H9 (cell line): ENCODE measurements at regions not wholly inside any gene's neighbourhood (a gene's known extent, or its start where the extent isn't known, plus 50 kb on each side); places are given as distances from the start of the nearest gene placed in this dataset.

Experiments used
- DNase-seq: peaks from one replicate; pipeline ENCODE4 v3.0.0-alpha.2; 2017
- H2AFZ ChIP-seq: one replicate; pipeline ENCODE4 v1.6.1; 2013; ENCODE audit warnings: mild to moderate bottlenecking, low read length, control low read depth, moderate library complexity
- H2AK5ac ChIP-seq: 2 replicates; pipeline ENCODE4 v1.6.1; 2013; ENCODE audit warnings: low read length, control low read depth, mixed read lengths; ENCODE audit not compliant: insufficient read length
- H2BK120ac ChIP-seq: one replicate; pipeline ENCODE4 v1.6.1; 2013; ENCODE audit warnings: low read depth, mild to moderate bottlenecking, low read length, control low read depth, inconsistent platforms; ENCODE audit not compliant: poor library complexity, severe bottlenecking
- H2BK12ac ChIP-seq: 2 replicates; pipeline ENCODE4 v1.6.1; 2013; ENCODE audit warnings: low read length, control low read depth, mixed read lengths, low read depth; ENCODE audit not compliant: insufficient read length
- H2BK15ac ChIP-seq: 2 replicates; pipeline ENCODE4 v1.6.1; 2013; ENCODE audit warnings: low read depth, low read length, control low read depth
- H2BK20ac ChIP-seq: one replicate; pipeline ENCODE4 v1.6.1; 2013; ENCODE audit warnings: low read depth, mild to moderate bottlenecking, low read length, control low read depth, inconsistent platforms; ENCODE audit not compliant: poor library complexity, severe bottlenecking
- H2BK5ac ChIP-seq: 2 replicates; pipeline ENCODE4 v1.6.1; 2013; ENCODE audit warnings: low read length, control low read depth, mixed read lengths; ENCODE audit not compliant: insufficient read length
- H3K14ac ChIP-seq: 2 replicates; pipeline ENCODE4 v1.6.1; 2013; ENCODE audit warnings: low read length, control low read depth; ENCODE audit not compliant: insufficient read depth
- H3K18ac ChIP-seq: 2 replicates; pipeline ENCODE4 v1.6.1; 2013; ENCODE audit warnings: low read depth, mild to moderate bottlenecking, mixed read lengths, low read length, control low read depth; ENCODE audit not compliant: insufficient read length
- H3K23ac ChIP-seq: 2 replicates; pipeline ENCODE4 v1.6.1; 2013; ENCODE audit warnings: low read length, control low read depth, mixed read lengths, low read depth; ENCODE audit not compliant: insufficient read length
- H3K23me2 ChIP-seq: 2 replicates; pipeline ENCODE4 v1.6.1; 2013; ENCODE audit warnings: low read depth, mild to moderate bottlenecking, mixed read lengths, low read length, control low read depth; ENCODE audit not compliant: insufficient read length, poor library complexity, severe bottlenecking
- H3K27ac ChIP-seq: 2 replicates; pipeline ENCODE4 v1.5.1; 2013; ENCODE audit warnings: low read length, control low read depth, mixed read lengths, low read depth; ENCODE audit not compliant: insufficient read length
- H3K27me3 ChIP-seq: 2 replicates; pipeline ENCODE4 v1.6.1; 2013; ENCODE audit warnings: low read length, control low read depth, inconsistent platforms; ENCODE audit not compliant: insufficient read depth
- H3K4ac ChIP-seq: 2 replicates; pipeline ENCODE4 v1.6.1; 2013; ENCODE audit warnings: low read depth, mild to moderate bottlenecking, control low read depth, inconsistent platforms, low read length, moderate library complexity
- H3K4me1 ChIP-seq: 2 replicates; pipeline ENCODE4 v1.6.1; 2013; ENCODE audit warnings: low read length, control low read depth, inconsistent platforms; ENCODE audit not compliant: insufficient read depth
- H3K4me2 ChIP-seq: 2 replicates; pipeline ENCODE4 v1.6.1; 2013; ENCODE audit warnings: low read length, control low read depth, mixed read lengths; ENCODE audit not compliant: insufficient read length, insufficient read depth
- H3K56ac ChIP-seq: 2 replicates; pipeline ENCODE4 v1.6.1; 2013; ENCODE audit warnings: low read depth, mild to moderate bottlenecking, mixed read lengths, low read length, control low read depth; ENCODE audit not compliant: insufficient read length
- H3K79me1 ChIP-seq: 2 replicates; pipeline ENCODE4 v1.6.1; 2013; ENCODE audit warnings: low read depth, mild to moderate bottlenecking, moderate library complexity, low read length, control low read depth, inconsistent platforms; ENCODE audit not compliant: insufficient read depth, poor library complexity, severe bottlenecking
- H3K79me2 ChIP-seq: 2 replicates; pipeline ENCODE4 v1.6.1; 2013; ENCODE audit warnings: low read length, control low read depth, inconsistent platforms; ENCODE audit not compliant: insufficient read depth
- H3K9ac ChIP-seq: 2 replicates; pipeline ENCODE4 v1.6.1; 2013; ENCODE audit warnings: low read length, control low read depth, mixed read lengths; ENCODE audit not compliant: insufficient read length; ENCODE audit errors: extremely low read depth
- H3K9me3 ChIP-seq: one replicate; pipeline ENCODE4 v1.6.1; 2013; ENCODE audit warnings: low read depth, low read length, inconsistent platforms; ENCODE audit not compliant: control insufficient read depth
- H3T11ph ChIP-seq: one replicate; pipeline ENCODE4 v1.6.1; 2013; ENCODE audit warnings: mild to moderate bottlenecking, low read length, control low read depth, inconsistent platforms
- H4K20me1 ChIP-seq: one replicate; pipeline ENCODE4 v1.6.1; 2013; ENCODE audit not compliant: control insufficient read depth, insufficient read length, insufficient read depth
- H4K5ac ChIP-seq: 2 replicates; pipeline ENCODE4 v1.6.1; 2013; ENCODE audit warnings: low read depth, mild to moderate bottlenecking, mixed read lengths, low read length, control low read depth; ENCODE audit not compliant: insufficient read length
- H4K8ac ChIP-seq: replicated peaks from 2 replicates; pipeline ENCODE4 v1.6.1; 2013; ENCODE audit warnings: low read length, control low read depth, mixed read lengths, low read depth; ENCODE audit not compliant: insufficient read length
- H4K91ac ChIP-seq: 2 replicates; pipeline ENCODE4 v1.6.1; 2013; ENCODE audit warnings: low read depth, mild to moderate bottlenecking, moderate library complexity, mixed read lengths, low read length, control low read depth; ENCODE audit not compliant: insufficient read length
- H3K27ac Mint-ChIP-seq, 3 experiments: 2 replicates in 2 of 3; 3 replicates in 1 of 3; pipeline ENCODE4 v1.8.0; 2020 to 2021; ENCODE audit warnings: mixed read lengths in 3 of 3, mild to moderate bottlenecking in 1 of 3, moderate library complexity in 1 of 3
- H3K27me3 Mint-ChIP-seq: 2 replicates; pipeline ENCODE4 v1.8.0; 2021; ENCODE audit warnings: low read depth, mild to moderate bottlenecking, moderate library complexity, mixed read lengths
- H3K36me3 Mint-ChIP-seq, 3 experiments: 2 replicates in 2 of 3; 3 replicates in 1 of 3; pipeline ENCODE4 v1.8.0; 2020 to 2021; ENCODE audit warnings: low read depth in 3 of 3, mixed read lengths in 3 of 3; ENCODE audit not compliant: insufficient read depth in 1 of 3
- H3K4me1 Mint-ChIP-seq, 2 experiments: 2 replicates each; pipeline ENCODE4 v1.8.0; 2020; ENCODE audit warnings: mixed read lengths in 2 of 2
- H3K4me3 Mint-ChIP-seq, 2 experiments: 2 replicates in 1 of 2; 3 replicates in 1 of 2; pipeline ENCODE4 v1.8.0; 2020 to 2021; ENCODE audit warnings: mild to moderate bottlenecking in 2 of 2, mixed read lengths in 2 of 2, moderate library complexity in 1 of 2
- H3K9me3 Mint-ChIP-seq, 2 experiments: 2 replicates in 1 of 2; 3 replicates in 1 of 2; pipeline ENCODE4 v1.8.0; 2020; ENCODE audit warnings: mild to moderate bottlenecking in 2 of 2, mixed read lengths in 2 of 2, moderate library complexity in 1 of 2
- WGBS: extraction: QIAGEN DNeasy Blood & Tissue Kit; methylation state at CpG from one replicate; pipeline ENCODE4 v1.1.7; 2013; ENCODE audit warnings: missing lambda C conversion rate, low lambda C conversion rate, mixed read lengths; ENCODE audit not compliant: insufficient read length; ENCODE audit errors: extremely low coverage; 5-methylcytosine and 5-hydroxymethylcytosine counted together
- TF ChIP-seq, protein P1 (sequence below): fragments of 200-600 bp; sonication (generic); conservative IDR thresholded peaks from 3 replicates; pipeline ENCODE4 v1.8.0; 2021; ENCODE audit warnings: antibody characterized with exemption, mild to moderate bottlenecking

DNA sequence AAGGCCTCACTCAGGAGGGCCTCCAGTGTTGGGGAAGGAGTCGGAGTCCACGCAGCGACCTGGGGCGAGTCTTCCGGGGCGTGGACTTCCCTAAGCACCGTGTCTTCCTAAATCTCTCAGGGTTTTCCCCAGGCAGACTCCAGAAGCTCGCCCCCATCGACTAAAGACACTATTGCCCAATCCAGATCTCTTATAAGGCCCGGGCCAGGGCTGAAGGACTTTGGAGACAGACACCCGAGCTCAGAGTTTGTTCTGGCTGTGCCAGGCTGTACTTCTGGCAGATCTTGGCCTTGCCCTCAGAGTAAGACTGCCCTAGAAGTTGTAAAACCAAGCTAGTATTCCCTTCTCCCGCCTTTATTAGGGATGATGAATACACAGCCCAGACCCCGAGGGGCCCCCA is 191.4 kb downstream of the BUD13 start:
- Histone ChIP-seq H2BK12ac (no peak overlapping the region), H3K27me3 (peaks cover 47% of the 10 kb centered on the region), H3K23me2 (peaks cover 8% of the 10 kb centered on the region), H3K9ac (no peak overlapping the region), H3K18ac (no peak overlapping the region), H2BK5ac (no peak overlapping the region), H3K4me1 (0 out of 2 replicates have a peak, but pooled peaks cover 3% of the 10 kb centered on the region), H3K4me2 (peak overlapping the region; percentile 51), H3K4ac (no peak overlapping the region), H2AFZ (no peak overlapping the region), H2BK120ac (no peak overlapping the region), H3K23ac (no peak overlapping the region), H2BK20ac (no peak overlapping the region), H3K79me2 (no peaks in the 10 kb centered on the region), H3T11ph (no peak overlapping the region), H4K5ac (no peak overlapping the region), H3K9me3 (no peaks in the 10 kb centered on the region), H3K56ac (no peak overlapping the region), H2AK5ac (no peak overlapping the region), H4K91ac (no peak overlapping the region), H3K14ac (no peak overlapping the region), H3K27ac (no peak overlapping the region), H4K20me1 (no peaks in the 10 kb centered on the region), H2BK15ac (no peak overlapping the region), H4K8ac (no peak overlapping the region), H3K79me1 (no peaks in the 10 kb centered on the region)
- no CpG with 5 or more reads among the region's 13 CpGs for WGBS
- peaks cover 0 to 2% (median 0%) of the 10 kb centered on the region in 3 experiments; a peak in 1 of 7 replicates for H3K36me3 Mint-ChIP-seq
- TF ChIP-seq, protein P1, sequence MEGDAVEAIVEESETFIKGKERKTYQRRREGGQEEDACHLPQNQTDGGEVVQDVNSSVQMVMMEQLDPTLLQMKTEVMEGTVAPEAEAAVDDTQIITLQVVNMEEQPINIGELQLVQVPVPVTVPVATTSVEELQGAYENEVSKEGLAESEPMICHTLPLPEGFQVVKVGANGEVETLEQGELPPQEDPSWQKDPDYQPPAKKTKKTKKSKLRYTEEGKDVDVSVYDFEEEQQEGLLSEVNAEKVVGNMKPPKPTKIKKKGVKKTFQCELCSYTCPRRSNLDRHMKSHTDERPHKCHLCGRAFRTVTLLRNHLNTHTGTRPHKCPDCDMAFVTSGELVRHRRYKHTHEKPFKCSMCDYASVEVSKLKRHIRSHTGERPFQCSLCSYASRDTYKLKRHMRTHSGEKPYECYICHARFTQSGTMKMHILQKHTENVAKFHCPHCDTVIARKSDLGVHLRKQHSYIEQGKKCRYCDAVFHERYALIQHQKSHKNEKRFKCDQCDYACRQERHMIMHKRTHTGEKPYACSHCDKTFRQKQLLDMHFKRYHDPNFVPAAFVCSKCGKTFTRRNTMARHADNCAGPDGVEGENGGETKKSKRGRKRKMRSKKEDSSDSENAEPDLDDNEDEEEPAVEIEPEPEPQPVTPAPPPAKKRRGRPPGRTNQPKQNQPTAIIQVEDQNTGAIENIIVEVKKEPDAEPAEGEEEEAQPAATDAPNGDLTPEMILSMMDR = no peak
- H3K27me3 Mint-ChIP-seq = peaks cover 97% of the 10 kb centered on the region
- DNase-seq = no peak
- H3K9me3 Mint-ChIP-seq = peaks cover 0 to 2% of the 10 kb centered on the region in 2 experiments; a peak in 2 of 5 replicates
- peaks cover 55 to 61% of the 10 kb centered on the region in 2 experiments for H3K4me1 Mint-ChIP-seq
- H3K4me3 Mint-ChIP-seq = peak overlapping the region; percentile 30 to 70
- H3K27ac Mint-ChIP-seq = no peak overlapping the region; a peak in 1 of 7 replicates
